ENCODE measurements at regions not wholly inside any gene's neighbourhood (a gene's known extent, or its start where the extent isn't known, plus 50 kb on each side); places are given as distances from the start of the nearest gene placed in this dataset.
"Not testable (repeated sequence)": the region's sequence is repeated elsewhere in the genome, so short reads cannot be mapped to it uniquely, and the experiment has no call there.

- DNase-seq (ENCODE audit: low read depth), result no peak
These were observed 754.5 kb downstream of the DIAPH3 start for GRCh38 chr13:59409211-59409610.

DNA sequence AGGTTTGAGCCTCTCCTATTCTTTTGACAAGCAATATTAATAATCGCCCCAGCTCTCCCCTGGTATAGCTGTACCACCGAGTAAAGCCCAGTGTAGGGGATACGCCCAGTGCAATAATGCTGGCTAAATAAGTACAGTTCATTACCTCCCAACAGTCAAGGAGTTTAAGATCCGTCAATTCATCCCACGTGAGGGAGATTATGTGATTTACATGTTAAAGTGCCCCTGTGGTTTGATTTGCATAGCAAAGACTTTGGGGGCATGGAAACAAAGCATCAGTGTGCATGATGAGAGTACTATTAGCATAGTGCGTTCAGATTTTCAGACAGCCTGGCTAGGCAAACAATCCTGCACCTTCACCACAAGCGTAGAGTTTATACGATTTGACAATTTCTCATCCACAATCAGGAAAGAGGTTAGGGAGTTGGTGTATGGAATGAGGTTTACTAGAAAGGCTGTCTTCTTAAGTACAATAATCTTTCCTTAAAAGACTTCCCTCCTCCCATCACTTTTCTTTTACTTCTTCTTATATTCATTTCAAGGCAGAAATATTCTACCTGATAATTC lies 754.0 kb downstream of the DIAPH3 start:
- no peak for DNase-seq (ENCODE audit: low read depth)

GRCh38 chr13:59413126-59413525 lies 750.6 kb downstream of the DIAPH3 start:
- no peak for DNase-seq (ENCODE audit: low read depth)

GRCh38 chr13:59414006-59414405 lies 749.7 kb downstream of the DIAPH3 start:
- no peak for DNase-seq (ENCODE audit: low read depth)

DNA sequence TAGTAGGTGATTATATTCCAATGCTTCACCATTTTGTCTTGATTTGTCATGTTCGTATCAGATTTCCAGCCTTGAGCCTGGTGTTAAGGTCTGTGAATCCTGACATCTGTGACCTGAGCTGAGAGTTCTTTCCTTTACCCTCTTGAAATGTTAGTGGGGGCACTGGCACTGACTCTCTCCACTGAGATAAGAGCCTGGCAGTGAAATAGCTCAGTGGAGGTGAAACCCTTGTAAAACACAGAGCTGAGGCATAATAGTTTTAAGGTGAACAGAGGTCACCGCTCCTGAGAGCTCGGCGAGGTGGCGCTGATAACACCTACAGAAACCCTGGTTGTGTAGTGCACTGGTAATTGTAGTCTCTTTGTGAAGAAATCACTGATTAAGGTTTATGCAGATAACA lies 748.2 kb downstream of the DIAPH3 start:
- no peak for DNase-seq (ENCODE audit: low read depth)

DNA sequence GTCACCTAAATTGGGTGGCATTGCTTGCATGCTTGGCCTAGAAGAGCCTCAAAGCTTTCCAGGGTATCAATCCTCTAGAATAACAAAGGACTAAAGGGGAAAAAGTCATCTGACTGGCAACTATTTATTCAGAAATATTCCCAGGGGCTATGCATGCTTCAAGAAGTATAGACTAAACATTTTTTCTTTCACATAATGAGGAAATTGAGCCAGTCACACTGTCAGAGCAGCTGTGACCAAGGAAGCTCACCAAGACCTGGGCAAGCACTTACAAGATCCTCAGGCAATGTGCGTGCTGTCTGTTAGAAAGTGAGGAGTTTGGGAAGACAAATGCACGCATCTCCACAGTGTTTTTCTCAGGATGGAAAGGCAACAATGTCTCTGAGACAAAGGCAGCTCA lies 747.2 kb downstream of the DIAPH3 start:
- DNase-seq (ENCODE audit: low read depth), result no peak

GRCh38 chr13:59422646-59423045 lies 741.1 kb downstream of the DIAPH3 start:
- DNase-seq (ENCODE audit: low read depth), result no peak

- DNase-seq (ENCODE audit: low read depth), result no peak
These were observed 739.9 kb downstream of the DIAPH3 start for GRCh38 chr13:59423708-59424340.

DNA sequence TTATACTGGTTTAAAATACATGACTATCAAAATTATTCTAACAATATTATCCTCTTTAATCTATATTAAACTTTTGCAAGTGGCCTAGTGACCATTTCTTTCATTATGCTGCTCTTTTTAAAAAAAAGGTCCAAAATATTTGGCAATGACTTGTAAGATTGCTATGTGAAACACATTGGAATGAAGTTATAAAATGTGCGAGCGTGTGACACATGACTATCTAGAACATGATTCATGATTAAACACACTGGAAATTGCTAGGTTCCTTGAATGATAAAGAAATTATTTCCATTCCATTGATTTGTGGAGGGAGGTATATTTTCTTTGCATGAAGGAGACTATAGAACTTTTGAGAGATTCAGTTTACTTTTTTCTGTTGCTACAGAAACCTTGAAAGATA lies 739.1 kb downstream of the DIAPH3 start:
- DNase-seq (ENCODE audit: low read depth), result no peak

- DNase-seq (ENCODE audit: low read depth), result no peak
These were observed 738.5 kb downstream of the DIAPH3 start for GRCh38 chr13:59425211-59425741.

- DNase-seq (ENCODE audit: low read depth), result no peak
These were observed 728.7 kb downstream of the DIAPH3 start for GRCh38 chr13:59435024-59435423.

DNA sequence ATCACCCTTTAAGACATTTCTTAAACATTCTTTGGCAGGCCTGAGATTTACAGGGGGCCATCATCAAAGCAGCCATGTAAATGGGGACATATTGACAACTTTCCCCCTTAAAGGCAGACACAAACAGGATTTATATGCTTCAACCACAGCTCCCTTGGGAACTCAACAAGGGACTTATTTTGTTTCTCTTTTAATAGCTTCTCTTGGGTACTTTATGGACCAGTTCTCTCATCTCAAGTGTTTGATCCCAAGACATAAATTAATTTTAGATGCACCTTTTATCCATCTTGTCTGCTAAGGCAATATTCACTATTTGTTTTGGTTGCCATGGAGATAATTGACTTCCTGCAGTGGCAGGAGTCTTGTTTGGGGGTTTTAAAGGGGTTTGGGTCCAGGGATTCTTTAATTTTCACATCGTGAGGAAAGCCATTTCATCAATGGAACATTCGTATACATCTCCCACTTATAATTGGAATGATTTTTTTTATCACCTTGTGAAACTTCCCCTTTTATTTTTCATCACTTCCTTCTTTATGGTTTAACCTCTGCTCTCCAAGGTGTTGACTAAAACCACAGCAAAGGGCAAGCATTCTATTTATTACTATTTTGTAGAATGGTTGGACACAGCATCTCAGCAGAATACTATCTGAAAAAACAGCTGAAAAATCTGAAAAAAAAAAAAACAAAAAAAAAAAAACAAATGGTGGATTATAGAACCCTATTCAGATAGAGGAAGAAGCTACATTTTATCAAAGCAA lies 726.0 kb downstream of the DIAPH3 start:
- no peak for DNase-seq (ENCODE audit: low read depth)

DNA sequence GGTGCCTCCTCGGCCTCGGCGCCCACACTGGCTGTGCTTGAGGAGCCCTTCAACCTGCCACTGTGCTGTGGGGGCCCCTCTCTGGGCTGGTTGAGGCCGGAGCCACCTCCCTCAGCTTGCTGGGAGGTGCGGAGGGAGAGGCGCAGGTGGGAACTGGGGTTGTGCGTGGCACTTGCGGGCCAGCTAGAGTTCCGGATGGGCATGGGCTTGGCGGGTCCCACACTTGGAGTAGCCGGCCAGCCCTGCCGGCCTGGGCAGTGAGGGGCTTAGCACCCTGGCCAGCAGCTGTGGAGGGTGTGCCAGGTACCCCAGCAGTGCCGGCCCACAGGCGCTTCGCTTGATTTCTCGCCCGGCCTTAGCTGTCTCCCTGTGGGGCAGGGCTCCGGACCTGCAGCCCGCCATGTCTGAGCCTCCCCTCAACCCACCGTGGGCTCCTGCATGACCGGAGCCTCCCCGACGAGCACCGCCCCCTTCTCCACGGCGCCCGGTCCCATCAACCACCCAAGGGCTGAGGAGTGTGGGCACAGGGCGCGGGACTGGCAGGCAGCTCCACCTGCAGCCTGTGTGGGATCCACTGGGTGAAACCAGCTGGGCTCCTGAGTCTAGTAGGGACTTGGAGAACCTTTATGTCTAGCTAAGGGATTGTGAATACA lies 723.8 kb downstream of the DIAPH3 start:
- no peak for DNase-seq (ENCODE audit: low read depth)

- not testable (repeated sequence) for DNase-seq (ENCODE audit: low read depth)
These were observed 722.7 kb downstream of the DIAPH3 start for GRCh38 chr13:59441068-59441467.

DNA sequence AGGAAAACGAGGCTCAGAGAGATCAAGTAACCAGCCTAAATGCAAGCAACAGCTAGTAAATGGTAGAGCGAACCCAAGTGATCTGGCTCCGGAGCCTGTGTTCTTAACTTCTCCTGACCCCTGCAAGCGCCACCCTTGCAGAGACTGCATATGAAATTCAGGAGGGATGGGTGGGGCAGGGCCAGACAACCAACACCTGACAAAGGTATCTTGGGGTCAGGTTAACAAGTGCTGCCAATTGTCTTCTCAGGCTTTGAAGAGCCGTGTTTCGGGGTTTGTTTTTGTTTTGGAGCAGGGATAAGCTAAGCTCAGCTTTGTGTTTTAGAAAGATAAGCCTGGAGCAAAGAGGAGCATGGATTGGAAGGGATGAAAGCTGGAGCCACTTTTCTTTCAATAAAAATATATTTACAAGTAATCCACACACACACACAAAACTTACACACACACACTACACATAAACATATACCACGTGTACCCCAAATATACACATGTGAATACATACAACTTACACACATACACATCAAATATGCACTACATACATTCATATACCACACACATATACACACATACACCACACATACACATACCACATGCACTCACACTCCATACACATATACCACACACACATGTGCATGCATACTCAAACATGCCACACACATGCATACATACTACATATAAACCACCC lies 722.0 kb downstream of the DIAPH3 start:
- no peak for DNase-seq (ENCODE audit: low read depth)

DNA sequence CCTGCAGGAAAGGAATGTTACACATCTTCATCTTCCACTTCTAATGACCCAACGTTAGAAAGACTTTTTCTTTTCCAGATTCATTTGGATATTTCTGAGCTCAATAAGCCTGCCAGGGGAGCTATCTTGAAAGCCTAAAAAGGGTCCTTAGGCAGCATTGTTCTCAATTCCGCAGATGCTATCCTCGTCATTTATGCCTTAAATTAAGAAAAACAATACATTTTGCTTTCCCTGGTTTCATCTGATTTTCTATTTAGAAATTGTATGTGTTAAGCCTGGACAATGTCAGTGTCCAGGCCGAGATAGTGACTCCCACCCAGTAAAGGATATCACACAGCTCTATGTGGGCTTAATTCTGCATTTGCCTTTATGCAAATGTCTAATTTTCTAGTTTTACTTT lies 721.3 kb downstream of the DIAPH3 start:
- DNase-seq (ENCODE audit: low read depth), result no peak

- DNase-seq (ENCODE audit: low read depth), result no peak
These were observed 720.7 kb downstream of the DIAPH3 start for GRCh38 chr13:59442944-59443486.

GRCh38 chr13:59444210-59444857 lies 719.4 kb downstream of the DIAPH3 start:
- no peak for DNase-seq (ENCODE audit: low read depth)

DNA sequence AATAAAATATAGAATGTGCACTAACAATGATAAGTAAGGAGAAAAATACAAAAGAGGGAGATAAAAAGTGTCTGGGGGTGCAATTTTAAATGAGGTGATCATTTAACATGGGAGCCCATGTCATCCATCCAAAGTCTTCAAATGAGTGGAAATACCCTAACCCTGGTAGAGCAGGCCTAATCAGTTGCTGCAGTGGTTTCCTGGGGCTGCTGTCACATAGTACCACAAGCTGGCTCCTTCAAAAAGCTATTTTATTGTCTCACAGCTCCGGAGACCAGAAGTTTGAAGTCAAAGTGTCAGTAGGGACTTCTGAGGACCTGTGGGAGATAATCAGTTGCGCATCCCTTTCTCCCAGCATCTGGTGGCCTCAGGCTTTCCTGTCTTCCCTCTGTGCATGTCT lies 717.9 kb downstream of the DIAPH3 start:
- DNase-seq (ENCODE audit: low read depth), result no peak

GRCh38 chr13:59446391-59446790 lies 717.3 kb downstream of the DIAPH3 start:
- no peak for DNase-seq (ENCODE audit: low read depth)

GRCh38 chr13:59447031-59447430 lies 716.7 kb downstream of the DIAPH3 start:
- no peak for DNase-seq (ENCODE audit: low read depth)
